HG02798 (cell line): ENCODE measurements at regions not wholly inside any gene's neighbourhood (a gene's known extent, or its start where the extent isn't known, plus 50 kb on each side); places are given as distances from the start of the nearest gene placed in this dataset.

ENCODE experiments used
- ATAC-seq: cut with Tn5 transposase; IDR thresholded peaks from one replicate; pipeline ENCODE4 v1.9.1; 2021; ENCODE audit warnings: mild to moderate bottlenecking; ENCODE audit not compliant: unreplicated experiment, poor library complexity

DNA sequence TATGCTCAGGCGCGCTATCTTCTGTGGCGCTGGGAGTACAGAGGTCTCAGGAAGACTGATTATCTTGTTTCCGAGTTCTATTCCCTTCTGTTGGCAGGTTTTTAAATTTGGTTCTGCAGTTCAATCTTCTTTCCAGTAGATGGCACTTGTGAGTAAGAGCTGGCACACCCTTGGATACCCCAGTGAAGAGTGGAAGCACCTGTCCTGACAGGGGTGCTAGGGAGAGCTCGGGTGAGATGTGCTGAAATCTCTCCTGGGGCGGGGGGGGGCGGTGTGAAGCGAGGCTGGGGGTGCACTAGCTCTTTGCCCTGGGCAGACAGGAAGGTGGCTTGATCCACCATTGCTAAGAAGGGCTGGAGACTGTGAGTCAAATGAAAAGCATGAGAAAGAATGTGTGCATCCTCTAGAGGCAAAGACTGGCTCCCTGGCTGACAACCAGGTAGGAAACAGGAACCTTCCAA is 679.9 kb upstream of the CCDC179 start:
- ATAC-seq, result peak; percentile 89

DNA sequence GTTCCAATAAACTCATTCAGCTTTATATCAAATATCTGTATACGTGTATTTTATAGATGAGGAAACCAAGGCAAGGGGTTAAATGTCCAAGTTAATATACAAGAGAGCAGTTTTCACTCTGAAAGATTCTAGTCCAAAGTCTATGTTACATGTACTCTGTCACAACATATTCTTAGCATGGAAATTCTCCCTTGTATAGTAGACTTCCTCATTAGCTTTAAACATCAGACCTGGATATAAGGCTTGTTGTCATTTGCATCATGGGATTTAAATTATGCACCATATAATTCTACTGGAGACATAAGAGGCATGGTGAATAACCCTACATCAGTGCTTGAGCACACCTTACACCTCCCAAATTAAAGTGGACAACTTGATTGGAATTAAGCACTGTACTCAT is 681.9 kb upstream of the CCDC179 start:
- no peak for ATAC-seq

DNA sequence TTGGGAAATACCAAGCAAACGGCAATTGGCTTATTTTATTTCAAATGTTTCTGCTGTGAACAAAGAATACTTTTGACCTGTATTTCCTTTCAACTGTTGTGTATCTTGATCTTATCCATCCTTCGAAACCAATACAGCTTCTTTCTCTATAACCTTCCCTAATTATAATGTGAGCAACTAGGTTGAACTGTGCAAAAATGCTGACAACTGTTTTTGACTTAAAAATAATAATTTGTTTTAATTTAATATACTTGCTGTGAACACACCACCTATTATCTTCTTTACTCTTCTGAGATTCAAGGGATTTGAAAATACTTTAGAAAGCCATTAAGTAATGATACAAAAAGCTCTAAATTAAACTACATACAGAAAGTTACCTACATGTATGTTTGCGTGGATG is 682.5 kb upstream of the CCDC179 start:
- ATAC-seq, result no peak

DNA sequence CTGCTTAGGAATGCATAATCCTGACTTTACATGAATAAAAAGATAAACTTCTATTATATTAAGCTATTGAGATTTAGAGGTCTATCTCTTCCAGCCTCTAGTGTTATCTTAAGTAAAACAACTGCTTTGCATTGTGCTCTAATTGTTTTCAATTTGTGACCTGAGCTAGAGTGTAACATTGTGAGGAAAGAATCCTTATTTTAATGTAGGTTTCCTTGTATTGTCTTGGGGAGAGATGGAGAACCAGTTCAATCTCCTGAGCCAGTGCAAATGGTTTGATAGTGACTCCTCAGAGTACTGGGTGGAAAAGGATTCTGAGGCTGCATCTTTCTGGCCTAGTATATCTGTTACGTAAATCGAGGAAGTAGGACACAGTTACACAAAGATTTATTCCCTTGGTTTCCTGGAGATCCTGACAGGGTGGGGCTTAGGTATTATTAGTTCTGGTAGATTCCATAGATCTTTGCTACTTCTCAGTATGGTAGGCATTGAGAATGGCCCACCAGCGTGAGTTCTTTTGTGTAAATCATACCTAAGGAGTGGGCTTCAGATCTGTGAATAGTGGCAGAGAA is 683.5 kb upstream of the CCDC179 start:
- ATAC-seq, result no peak

DNA sequence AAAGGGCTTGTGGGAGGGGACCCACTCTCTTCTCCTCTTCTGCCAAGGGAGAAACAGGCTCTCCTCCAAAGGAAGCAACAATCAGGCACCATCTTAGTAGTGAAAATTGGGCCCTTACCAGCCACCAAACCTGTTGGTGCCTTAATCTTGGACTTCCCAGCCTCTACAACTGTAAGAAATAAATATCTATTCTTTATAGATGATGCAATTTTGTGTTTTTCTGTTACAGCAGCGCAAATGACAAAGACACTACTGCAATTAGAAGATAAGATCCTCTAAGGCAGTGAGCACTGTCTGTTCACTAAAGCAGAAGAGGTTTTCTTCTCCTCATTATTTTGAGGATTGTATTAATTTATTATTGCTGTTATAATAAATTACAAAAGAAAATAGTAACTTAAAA is 691.4 kb upstream of the CCDC179 start:
- ATAC-seq, result no peak

DNA sequence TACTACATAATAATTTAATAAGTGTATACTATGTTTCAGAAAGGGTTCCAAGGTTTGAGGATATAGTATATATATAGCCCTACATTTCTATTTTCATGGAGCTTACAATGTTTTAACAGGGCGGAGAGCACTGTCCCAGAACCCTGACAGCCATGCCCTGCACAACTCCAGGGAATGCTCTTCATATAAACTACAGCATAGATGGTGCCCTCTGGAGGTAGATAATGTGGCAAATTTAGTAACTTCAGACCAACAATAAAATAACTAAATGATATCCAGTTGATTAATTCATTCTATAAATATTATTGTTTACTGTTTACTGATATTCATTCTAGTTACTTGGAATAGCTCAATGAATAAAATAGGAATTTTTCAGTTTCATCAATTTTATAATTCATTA is 693.7 kb upstream of the CCDC179 start:
- no peak for ATAC-seq

DNA sequence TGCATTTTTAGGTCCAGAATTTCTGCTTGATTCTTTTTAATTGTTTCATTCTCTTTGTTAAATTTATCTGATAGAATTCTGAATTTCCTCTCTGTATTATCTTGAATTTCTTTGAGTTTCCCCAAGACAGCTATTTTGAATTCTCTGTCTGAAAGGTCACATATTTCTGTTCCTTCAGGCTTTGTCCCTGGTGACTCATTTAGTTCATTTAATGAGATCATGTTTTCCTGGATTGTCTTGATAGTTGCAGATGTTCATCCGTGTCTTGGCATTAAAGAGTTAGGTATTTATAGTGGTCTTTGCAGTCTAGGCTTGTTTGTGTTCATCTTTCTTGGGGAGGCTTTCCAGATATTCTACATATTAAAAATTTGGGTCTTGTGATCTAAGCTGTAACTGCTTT is 694.8 kb upstream of the CCDC179 start:
- ATAC-seq, result no peak

DNA sequence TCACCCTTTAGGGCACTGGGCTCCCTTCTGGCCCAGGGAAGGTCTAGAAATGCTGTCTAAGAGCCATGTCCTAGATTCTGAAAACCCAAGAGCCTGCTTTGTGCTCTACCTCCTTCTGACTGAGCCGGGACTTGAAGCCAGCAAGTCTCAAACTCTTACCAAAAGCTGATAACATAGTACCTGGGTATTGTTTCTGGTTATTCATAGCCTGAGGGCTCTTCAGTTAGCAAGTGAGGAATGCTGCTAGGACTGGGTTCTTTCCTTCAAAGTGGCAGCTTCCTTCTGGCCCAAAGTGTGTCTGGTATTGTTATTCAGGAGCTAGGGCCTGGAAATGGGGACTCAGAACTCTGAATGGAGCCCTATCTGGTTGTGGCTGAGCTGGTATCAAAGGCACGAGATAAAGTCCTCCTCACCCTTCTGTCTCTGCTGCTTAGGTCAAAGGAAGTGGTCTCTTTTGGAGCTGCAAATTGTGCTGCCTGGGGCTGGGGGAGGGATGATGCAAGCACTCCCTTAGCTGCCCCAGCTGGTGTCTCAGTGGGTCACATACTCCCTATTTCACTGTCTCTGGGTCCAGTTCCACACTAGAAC is 696.0 kb upstream of the CCDC179 start:
- no peak for ATAC-seq

DNA sequence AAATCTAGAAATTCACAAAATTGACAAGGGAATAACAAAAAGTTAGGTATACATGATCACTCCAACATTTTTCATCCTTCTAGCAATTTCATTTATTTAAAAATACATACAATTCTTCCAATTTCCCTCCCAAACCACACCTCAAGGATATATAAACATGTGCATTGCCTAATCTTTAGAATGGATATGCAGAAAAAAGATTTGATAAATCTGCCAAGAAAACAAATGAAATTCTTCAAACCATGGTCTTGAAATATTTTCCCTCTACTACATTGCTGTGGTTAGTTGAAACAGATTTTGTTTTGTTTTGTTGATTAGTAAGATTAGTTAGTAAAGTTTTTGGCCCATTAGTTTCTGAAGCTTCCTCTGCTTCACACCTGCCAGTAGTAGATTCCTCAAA is 703.3 kb upstream of the CCDC179 start:
- no peak for ATAC-seq

DNA sequence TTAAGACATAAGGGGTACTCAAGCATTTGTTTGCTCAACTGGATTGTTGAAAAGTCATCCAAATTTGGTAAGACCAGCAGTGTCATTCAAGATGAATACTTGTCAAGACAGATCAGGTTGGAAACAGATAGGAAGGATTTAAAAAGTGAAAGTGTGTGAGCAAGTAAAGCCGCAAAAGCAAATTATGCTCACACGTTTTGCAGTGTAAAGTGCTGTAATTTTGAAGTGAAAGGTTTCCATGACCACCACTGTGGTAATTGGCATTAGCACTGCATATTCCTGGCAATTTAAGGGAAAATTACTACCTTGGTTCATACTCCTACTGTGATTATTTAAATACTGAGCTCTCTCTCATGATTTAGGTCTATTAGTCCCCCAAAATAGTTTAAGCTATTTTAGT is 704.1 kb upstream of the CCDC179 start:
- no peak for ATAC-seq

DNA sequence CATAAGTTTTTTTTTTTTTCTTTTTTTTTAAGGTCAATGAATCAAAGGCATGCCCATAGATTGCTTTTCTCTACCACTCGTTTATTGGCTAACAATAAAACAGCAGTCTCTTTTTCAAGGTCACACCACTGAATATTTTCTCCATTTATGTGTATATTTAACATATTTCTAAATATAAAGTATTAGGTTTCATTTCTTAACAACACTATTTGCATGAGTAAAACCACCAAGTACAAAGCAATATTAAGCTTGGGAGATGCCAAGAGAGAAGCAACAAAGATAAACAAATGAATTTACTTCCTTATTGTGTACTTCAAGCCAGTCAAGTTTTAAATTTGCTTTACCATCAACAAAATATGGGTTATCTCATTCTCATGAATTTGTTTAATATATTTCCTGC is 708.9 kb upstream of the CCDC179 start:
- peak; percentile 24 for ATAC-seq

DNA sequence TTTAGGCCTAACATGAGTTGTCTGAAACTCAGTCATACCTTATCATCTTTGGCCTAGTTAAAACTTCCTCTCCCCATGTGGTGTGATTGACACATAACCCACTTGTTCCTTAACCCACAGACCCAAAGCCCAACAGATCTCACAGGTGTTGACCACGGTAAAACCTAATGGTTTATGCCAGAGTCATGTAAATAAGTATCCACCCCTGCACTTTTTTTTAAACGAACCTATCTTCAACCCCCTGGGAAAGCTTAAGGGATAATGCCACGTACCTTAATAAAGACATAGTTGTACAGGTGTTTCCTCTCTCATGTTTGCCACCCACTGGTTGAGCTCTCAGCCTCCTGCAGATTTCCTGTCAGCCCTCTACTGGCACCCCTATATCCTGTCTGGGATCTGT is 709.3 kb upstream of the CCDC179 start:
- ATAC-seq, result peak; percentile 61

DNA sequence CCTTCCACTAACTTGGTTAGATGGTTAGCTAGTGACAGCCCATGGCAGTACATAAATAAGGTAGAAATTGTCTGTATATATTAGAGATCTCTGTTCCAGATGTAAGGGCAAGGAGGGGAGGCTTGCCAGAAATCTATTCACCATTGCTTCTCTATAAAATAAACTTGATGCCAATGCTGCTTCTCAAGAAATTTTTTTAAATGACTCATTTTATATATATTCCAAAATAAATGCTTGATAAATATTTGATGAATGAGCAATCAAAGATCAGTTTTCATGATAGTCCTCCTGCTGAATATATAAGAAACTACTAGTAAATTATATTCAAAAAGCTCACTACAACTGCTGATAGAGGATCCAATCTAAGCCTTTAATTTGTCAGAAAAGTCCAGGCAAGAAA is 710.6 kb upstream of the CCDC179 start:
- ATAC-seq, result no peak

DNA sequence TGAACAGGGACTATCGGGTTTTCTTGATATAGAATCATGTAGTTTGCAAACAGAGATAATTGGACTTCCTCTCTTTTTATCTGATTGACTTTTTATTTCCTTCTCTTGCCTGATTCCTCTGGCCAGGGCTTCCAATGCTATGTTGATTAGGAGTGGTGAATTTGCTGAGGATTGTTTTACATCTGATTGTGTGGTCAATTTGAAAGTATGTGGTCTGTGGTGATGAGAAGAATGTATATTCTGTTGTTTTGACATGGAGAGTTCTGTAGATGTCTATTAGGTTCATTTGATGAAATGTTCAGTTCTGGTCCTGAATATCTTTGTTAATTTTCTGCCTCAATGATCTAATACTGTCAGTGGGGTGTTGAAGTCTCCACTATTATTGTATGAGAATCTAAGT is 713.2 kb upstream of the CCDC179 start:
- no peak for ATAC-seq

DNA sequence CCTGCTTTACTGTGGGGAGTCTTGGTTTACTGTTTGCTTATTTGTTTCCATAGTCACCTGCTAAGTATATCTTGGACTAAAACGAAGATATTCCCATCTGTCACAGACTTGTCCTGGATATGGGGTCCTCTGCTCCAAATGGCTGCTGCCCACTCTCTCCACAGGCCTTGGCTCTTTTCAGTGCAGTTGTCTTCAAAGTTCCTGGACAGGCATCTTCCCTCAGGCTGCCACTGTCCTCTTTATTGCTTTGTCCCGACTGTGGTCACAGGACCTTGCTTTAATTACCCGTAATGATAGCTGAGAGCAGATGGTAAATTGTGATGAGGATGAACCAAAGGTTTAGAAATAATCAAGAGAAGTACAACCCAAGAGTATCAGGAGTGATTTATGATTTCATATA is 713.9 kb upstream of the CCDC179 start:
- no peak for ATAC-seq

DNA sequence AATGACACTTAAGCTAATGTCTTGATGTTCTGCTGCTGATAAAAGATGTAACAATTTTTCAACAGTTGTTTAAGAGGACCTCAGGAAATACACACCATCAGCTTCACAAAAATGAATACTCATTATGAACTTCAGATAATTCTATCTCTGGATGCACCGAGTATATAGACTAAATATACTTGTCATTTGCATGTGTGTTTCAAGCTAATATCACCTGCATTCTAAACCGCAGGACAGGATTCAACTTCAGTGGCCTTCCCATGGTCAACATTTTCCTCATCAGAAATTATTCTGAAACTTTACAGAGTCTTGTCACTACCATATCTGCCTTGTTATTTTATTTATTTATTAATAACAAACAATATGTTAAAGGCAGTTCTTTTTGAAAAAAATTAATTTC is 717.0 kb upstream of the CCDC179 start:
- ATAC-seq, result no peak

DNA sequence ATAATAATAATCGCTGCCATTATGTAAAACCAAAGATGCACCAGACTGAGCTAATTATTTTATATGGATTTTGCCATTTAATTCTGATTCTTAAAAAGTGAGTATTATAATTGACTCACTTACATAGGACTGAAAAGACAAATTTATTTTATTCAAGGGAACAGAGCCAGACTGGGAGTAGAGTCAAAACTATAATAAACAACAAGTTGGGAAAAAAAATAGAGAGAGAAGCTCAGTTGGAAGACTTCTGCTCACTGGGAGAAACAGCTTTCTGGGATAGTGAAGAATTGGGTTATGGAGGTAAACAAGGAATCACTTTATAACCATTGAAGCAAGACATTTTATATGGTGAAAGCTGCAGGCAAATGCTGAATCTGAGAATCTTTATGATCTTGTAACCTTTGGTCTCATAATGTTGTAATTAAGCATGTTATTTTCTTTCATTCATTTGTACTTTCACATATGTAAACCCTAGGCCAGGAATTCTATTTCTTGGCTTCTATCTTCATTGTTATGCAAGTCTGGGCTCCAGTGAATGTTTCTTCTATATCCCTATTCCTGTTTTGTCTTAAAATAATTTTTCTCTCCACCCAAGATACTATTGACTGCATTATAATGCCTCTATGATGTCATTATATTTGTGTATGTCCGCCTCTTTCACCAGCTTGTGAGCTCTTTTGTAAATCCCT is 725.3 kb upstream of the CCDC179 start:
- ATAC-seq, result no peak

DNA sequence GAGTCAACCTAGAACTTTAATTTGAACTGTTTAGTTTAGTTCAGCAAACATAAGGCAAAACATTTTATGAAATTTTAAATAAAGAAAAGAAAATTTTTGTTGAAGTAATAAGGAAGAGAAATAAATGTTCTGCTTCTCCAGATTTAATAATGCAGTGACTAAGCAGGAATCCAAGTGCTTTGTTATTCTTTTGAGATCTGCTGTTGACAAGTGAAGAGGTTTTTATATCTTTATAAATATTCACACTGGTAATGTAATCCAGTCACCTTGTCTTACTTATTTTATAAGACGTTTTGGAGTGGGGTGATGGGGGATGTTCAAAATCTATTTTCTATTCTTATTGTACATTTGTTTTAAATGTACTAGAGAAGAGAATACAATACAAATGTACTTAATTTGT is 725.9 kb upstream of the CCDC179 start:
- ATAC-seq, result no peak

DNA sequence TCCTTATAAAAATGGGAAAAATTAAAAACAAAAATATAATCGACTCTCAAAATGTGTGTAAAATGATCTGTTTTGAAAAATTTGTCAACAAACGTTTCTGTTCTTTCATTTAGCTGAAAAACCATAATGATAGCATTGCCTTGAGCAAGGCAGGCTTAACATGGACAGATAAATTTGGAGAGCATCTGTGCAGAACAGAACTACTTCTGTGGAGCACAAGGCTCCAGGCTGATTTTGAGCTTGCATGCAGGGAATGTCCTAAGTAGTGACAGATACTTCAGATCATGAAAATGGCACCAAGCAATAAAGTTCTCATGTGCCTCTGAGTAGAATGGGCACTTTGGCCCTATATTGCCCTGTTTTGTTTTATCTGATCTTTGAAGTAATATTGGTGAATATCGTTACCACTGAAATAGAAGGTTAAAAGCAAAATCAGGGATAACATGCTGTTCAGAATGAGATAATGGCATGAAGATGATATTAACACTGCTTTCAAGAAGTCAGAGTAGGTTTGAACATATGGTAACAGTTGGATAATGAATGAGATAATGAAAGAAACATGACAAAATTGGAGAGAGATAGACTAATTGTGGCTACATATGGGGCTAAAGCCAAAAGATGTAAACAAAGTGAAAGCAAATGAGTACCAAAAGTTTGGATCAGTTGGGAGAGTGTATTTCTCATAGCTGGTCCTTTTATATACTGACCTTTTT is 730.5 kb upstream of the CCDC179 start:
- no peak for ATAC-seq

DNA sequence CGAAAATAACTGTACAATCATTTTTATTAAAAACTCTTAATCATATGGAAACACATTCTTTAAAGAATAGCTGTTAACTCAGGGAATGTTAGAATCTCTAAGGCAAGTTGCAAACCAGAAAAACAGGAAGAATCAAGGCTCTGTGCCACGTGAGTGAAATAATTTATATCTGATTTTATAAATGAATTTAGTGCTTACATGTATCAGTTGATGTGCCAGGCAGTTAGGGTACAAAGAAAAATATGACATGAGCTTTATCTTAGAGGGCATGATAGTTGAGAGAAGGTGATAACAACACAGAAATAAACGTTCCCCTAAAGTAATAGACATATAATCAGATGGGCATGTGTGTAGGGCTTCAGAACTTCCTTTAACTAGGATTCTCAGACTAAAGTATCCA is 734.5 kb upstream of the CCDC179 start:
- no peak for ATAC-seq

DNA sequence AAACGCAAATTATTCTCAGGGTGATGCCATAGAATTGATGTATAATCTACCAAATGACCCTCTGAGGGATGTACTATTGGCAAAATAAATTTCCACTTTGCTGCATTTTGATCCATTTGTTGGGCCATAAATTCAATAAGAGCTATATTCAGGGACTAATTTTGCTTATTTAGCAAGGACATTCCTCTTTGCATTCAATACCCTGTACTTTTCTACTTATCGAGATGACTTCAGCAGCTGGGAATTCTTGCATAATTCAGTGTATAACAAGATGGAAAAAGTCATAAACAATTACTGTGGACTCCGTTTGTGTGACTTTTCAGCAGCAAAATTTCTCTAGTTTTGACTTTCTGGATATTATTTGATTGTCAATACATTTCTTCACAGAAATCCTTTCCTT is 744.7 kb upstream of the CCDC179 start:
- no peak for ATAC-seq
